Gastroesophageal sphincter (tissue), 3 donors: ENCODE measurements at regions not wholly inside any gene's neighbourhood (a gene's known extent, or its start where the extent isn't known, plus 50 kb on each side); places are given as distances from the start of the nearest gene placed in this dataset.

Source experiments
- CTCF ChIP-seq, 4 experiments: fragments of 200-600 bp in 2 of 4; fragments of 450-650 bp in 2 of 4; sonication (generic) in 1 of 4; IDR thresholded peaks; one replicate each; pipeline ENCODE4 v1.5.1; 2017 to 2019; ENCODE audit warnings: antibody characterized with exemption in 4 of 4, mild to moderate bottlenecking in 2 of 4, moderate library complexity in 2 of 4
- EP300 ChIP-seq: sonication (generic); formaldehyde crosslinking; IDR thresholded peaks from one replicate; pipeline ENCODE4 v1.6.1; 2017; ENCODE audit warnings: antibody characterized with exemption, mild to moderate bottlenecking
- POLR2A ChIP-seq, 2 donors: fragments of 450-650 bp; IDR thresholded peaks; one replicate each; pipeline ENCODE4 v1.6.1; 2017; ENCODE audit warnings: antibody characterized with exemption in 2 of 2, mild to moderate bottlenecking in 2 of 2, moderate library complexity in 1 of 2
- POLR2AphosphoS5 ChIP-seq: sonication (generic); formaldehyde crosslinking; IDR thresholded peaks from one replicate; pipeline ENCODE4 v1.6.1; 2017; ENCODE audit warnings: antibody characterized with exemption

- no peak for TF ChIP-seq CTCF (IDR thresholded peaks at IDR 0.05)
- TF ChIP-seq POLR2A (IDR thresholded peaks at IDR 0.05) = no peak
- no peak for TF ChIP-seq EP300
- no peak for TF ChIP-seq POLR2AphosphoS5
Measured at GRCh38 chr9:78472111-78472510, 175.2 kb downstream of the PSAT1 start.
